A549 (cell line): ENCODE measurements at regions not wholly inside any gene's neighbourhood (a gene's known extent, or its start where the extent isn't known, plus 50 kb on each side); places are given as distances from the start of the nearest gene placed in this dataset.

Source experiments
- ATAC-seq, 2 experiments: fragments of 200-7000 bp in 1 of 2; fragments of >200 bp in 1 of 2; cut with Nextera tagmentation in 1 of 2; cut with Tn5 transposase in 1 of 2; 3 replicates each; pipeline versions ENCODE4 v1.8.0 to v1.9.1; 2018 to 2020; ENCODE audit warnings: mild to moderate bottlenecking in 1 of 2, moderate library complexity in 1 of 2
- CTCF ChIA-PET: fragments of 300-600 bp; sonication (Branson Sonifier 250); formaldehyde crosslinking; extraction: SDS; loops from one replicate; lab custom pipeline; 2021; ENCODE audit warnings: antibody characterized with exemption, inconsistent platforms; lab: Yijun Ruan, JAX
- POLR2A ChIA-PET: fragments of 350-600 bp; formaldehyde crosslinking; extraction: SDS; loops from one replicate; lab custom pipeline; 2021; ENCODE audit warnings: antibody characterized with exemption, inconsistent platforms; lab: Yijun Ruan, JAX
- DNase-seq, 2 experiments: peaks; one replicate each; pipeline versions ENCODE4 v3.0.0 to v3.0.0-alpha.2; 2011 to 2016; ENCODE audit warnings: low read depth in 1 of 2, low spot score in 1 of 2
- FAIRE-seq: peaks from 2 replicates; lab custom pipeline; 2011; peaks lifted over from hg19 to GRCh38; lab: Jason Lieb, UNC
- H3K27ac ChIP-seq, 2 experiments: fragments of >200 bp; sonication (Bioruptor Twin); formaldehyde crosslinking; 3 replicates each; pipeline ENCODE4 v1.5.1; 2016 to 2017
- H3K4me1 ChIP-seq: fragments of >200 bp; sonication (Bioruptor Twin); formaldehyde crosslinking; 3 replicates; pipeline ENCODE4 v1.6.1; 2016
- H3K4me2 ChIP-seq: fragments of >200 bp; sonication (Bioruptor Twin); formaldehyde crosslinking; 3 replicates; pipeline ENCODE4 v1.6.1; 2016
- H3K4me3 ChIP-seq: fragments of >200 bp; sonication (Bioruptor Twin); formaldehyde crosslinking; 3 replicates; pipeline ENCODE4 v1.5.1; 2016
- H3K9me3 ChIP-seq: fragments of >200 bp; sonication (Bioruptor Twin); formaldehyde crosslinking; 3 replicates; pipeline ENCODE4 v1.6.1; 2016
- ATOH8 ChIP-seq: fragments of 250-450 bp; sonication (Bioruptor Pico); IDR thresholded peaks from 2 replicates; pipeline ENCODE4 v1.5.0; 2020; ENCODE audit warnings: low read depth, mild to moderate bottlenecking, moderate library complexity
- BHLHE40 ChIP-seq: IDR thresholded peaks from 2 replicates; pipeline ENCODE4 v1.6.1; 2012; ENCODE audit warnings: low read depth, low read length, inconsistent platforms
- CBX2 ChIP-seq: fragments of 200-600 bp; sonication (generic); IDR thresholded peaks from 2 replicates; pipeline ENCODE4 v1.6.1; 2016; ENCODE audit warnings: low read depth, mild to moderate bottlenecking, borderline replicate concordance
- CBX8 ChIP-seq: fragments of 200-600 bp; sonication (generic); IDR thresholded peaks from 2 replicates; pipeline ENCODE4 v1.6.1; 2016
- CEBPB ChIP-seq, 2 experiments: fragments of >200 bp in 1 of 2; sonication (Bioruptor Twin) in 1 of 2; formaldehyde crosslinking in 1 of 2; IDR thresholded peaks; 2 replicates each; pipeline ENCODE4 v1.6.1; 2012 to 2016
- EP300 ChIP-seq, 2 experiments: fragments of >200 bp; sonication (Bioruptor Twin); formaldehyde crosslinking; IDR thresholded peaks; 2 replicates in 1 of 2; 3 replicates in 1 of 2; pipeline ENCODE4 v1.6.1; 2016 to 2017
- ESRRA ChIP-seq: fragments of 150-350 bp; IDR thresholded peaks from 2 replicates; pipeline ENCODE4 v1.6.1; 2014; ENCODE audit warnings: mild to moderate bottlenecking, low read length, borderline replicate concordance
- FOSL2 ChIP-seq, 2 experiments: fragments of 450-650 bp in 1 of 2; fragments of >200 bp in 1 of 2; sonication (Bioruptor Twin) in 1 of 2; formaldehyde crosslinking; IDR thresholded peaks; 2 replicates each; pipeline versions ENCODE4 v1.5.0 to v1.6.1; 2016 to 2020; ENCODE audit warnings: mild to moderate bottlenecking in 1 of 2, moderate library complexity in 1 of 2
- GATA3 ChIP-seq: IDR thresholded peaks from 2 replicates; pipeline ENCODE4 v1.6.1; 2012; ENCODE audit warnings: borderline replicate concordance
- HDAC2 ChIP-seq: fragments of 200-600 bp; sonication (generic); IDR thresholded peaks from 2 replicates; pipeline ENCODE4 v1.6.1; 2016
- HOXB13 ChIP-seq: fragments of 250-450 bp; sonication (Bioruptor Pico); IDR thresholded peaks from 2 replicates; pipeline ENCODE4 v1.5.0; 2020; ENCODE audit warnings: low read depth, mild to moderate bottlenecking, moderate library complexity
- JUN ChIP-seq, 2 experiments: fragments of >200 bp; sonication (Bioruptor Twin); formaldehyde crosslinking; IDR thresholded peaks; 2 replicates in 1 of 2; 3 replicates in 1 of 2; pipeline ENCODE4 v1.6.1; 2016 to 2017
- MAX ChIP-seq: IDR thresholded peaks from 2 replicates; pipeline ENCODE4 v1.6.1; 2012
- NPAS2 ChIP-seq: fragments of 250-450 bp; sonication (Bioruptor Pico); IDR thresholded peaks from 2 replicates; pipeline ENCODE4 v1.8.0; 2022; ENCODE audit warnings: mild to moderate bottlenecking, moderate library complexity, borderline replicate concordance
- PBX3 ChIP-seq: IDR thresholded peaks from 2 replicates; pipeline ENCODE4 v1.6.1; 2012
- POLR2AphosphoS2 ChIP-seq: conservative IDR thresholded peaks from 2 replicates; pipeline ENCODE4 v1.6.1; 2012; ENCODE audit warnings: low read length, improper control_type of control experiment, inconsistent platforms
- RCOR1 ChIP-seq: fragments of 150-350 bp; IDR thresholded peaks from 2 replicates; pipeline ENCODE4 v1.6.1; 2014; ENCODE audit warnings: antibody characterized with exemption, low read length, low read depth
- TFCP2L1 ChIP-seq: fragments of 250-450 bp; sonication (Bioruptor Pico); IDR thresholded peaks from 2 replicates; pipeline ENCODE4 v1.5.0; 2021; ENCODE audit warnings: mild to moderate bottlenecking
- TP53 ChIP-seq: fragments of 250-450 bp; sonication (Bioruptor Pico); IDR thresholded peaks from 2 replicates; pipeline ENCODE4 v1.5.0; 2021; ENCODE audit warnings: mild to moderate bottlenecking, moderate library complexity
- ZC3H11A ChIP-seq: fragments of 450-650 bp; IDR thresholded peaks from 2 replicates; pipeline ENCODE4 v1.6.1; 2014; ENCODE audit warnings: antibody characterized with exemption, mild to moderate bottlenecking
- WGBS: methylation state at CpG from one replicate; pipeline ENCODE4 v1.1.6; 2017; ENCODE audit errors: missing lambda C conversion rate; 5-methylcytosine and 5-hydroxymethylcytosine counted together
- TF ChIP-seq, protein P1 (sequence below): fragments of 200-600 bp; sonication (generic); IDR thresholded peaks from 2 replicates; pipeline ENCODE4 v1.6.1; 2016; ENCODE audit warnings: antibody characterized with exemption, mild to moderate bottlenecking, moderate library complexity

DNA sequence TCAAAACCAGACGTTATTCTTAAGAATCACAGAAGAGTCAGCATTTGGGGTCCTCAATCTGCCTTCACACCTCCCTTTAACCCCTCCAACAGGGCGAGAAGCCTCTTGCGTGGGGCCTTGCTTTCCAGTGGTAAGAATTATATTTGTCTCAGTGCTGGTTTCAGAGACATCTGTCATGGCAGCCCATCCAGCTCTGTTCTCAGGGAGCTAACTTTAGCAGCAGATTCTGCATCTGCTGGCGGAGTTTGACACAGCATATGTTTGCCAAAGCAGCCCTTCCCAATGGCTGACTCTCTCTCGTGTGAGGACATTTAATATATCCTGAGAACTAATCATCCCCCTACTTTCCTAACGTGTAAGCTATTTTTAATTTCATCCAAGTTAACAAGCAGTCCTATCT lies 91.5 kb upstream of the BCL11A start:
- no peak overlapping the region for H3K27ac ChIP-seq
- CTCF ChIA-PET = interaction anchor here (1.3 to 3.7 kb wide), 3 partner anchors 9 to 63 kb away, joined by 3 to 12 read pairs (median 3); no protein-coding TSS in a partner anchor
- DNase-seq = no peak

GRCh38 chr2:60648191-60648590 lies 94.7 kb upstream of the BCL11A start:
- Histone ChIP-seq H3K27ac (no peak overlapping the region), H3K4me3 (no peak overlapping the region)
- no peak for TF ChIP-seq ESRRA
- TF ChIP-seq, all 56 proteins: peak for 0
- 17% methylated on average over 5 of the region's 5 CpGs for WGBS
- ATAC-seq (no peak), DNase-seq (no peak), FAIRE-seq (no peak)
- H3K9me3 ChIP-seq = no peaks in the 10 kb centered on the region
- CTCF ChIA-PET = interaction anchor here (0.5 to 3.7 kb wide), 5 partner anchors 11 to 89 kb away, joined by 3 to 12 read pairs (median 3); no protein-coding TSS in a partner anchor
- H3K4me2 ChIP-seq = no peak overlapping the region
- no peaks in the 10 kb centered on the region for H3K4me1 ChIP-seq
- POLR2A ChIA-PET = no interaction called here

More for the DNA sequence above, 91.5 kb upstream of the BCL11A start:
- FAIRE-seq (no peak), ATAC-seq (no peak)
- H3K9me3 ChIP-seq = no peaks in the 10 kb centered on the region
- 25% methylated on average over 6 of the region's 6 CpGs for WGBS
- POLR2A ChIA-PET = no interaction called here
- TF ChIP-seq PBX3 = no peak
- no peak for TF ChIP-seq TP53 (CRISPR knock-in tag)
- TF ChIP-seq BHLHE40 = no peak
- TF ChIP-seq TFCP2L1 (CRISPR knock-in tag) = no peak
- TF ChIP-seq CBX2 = no peak
- TF ChIP-seq, protein P1, sequence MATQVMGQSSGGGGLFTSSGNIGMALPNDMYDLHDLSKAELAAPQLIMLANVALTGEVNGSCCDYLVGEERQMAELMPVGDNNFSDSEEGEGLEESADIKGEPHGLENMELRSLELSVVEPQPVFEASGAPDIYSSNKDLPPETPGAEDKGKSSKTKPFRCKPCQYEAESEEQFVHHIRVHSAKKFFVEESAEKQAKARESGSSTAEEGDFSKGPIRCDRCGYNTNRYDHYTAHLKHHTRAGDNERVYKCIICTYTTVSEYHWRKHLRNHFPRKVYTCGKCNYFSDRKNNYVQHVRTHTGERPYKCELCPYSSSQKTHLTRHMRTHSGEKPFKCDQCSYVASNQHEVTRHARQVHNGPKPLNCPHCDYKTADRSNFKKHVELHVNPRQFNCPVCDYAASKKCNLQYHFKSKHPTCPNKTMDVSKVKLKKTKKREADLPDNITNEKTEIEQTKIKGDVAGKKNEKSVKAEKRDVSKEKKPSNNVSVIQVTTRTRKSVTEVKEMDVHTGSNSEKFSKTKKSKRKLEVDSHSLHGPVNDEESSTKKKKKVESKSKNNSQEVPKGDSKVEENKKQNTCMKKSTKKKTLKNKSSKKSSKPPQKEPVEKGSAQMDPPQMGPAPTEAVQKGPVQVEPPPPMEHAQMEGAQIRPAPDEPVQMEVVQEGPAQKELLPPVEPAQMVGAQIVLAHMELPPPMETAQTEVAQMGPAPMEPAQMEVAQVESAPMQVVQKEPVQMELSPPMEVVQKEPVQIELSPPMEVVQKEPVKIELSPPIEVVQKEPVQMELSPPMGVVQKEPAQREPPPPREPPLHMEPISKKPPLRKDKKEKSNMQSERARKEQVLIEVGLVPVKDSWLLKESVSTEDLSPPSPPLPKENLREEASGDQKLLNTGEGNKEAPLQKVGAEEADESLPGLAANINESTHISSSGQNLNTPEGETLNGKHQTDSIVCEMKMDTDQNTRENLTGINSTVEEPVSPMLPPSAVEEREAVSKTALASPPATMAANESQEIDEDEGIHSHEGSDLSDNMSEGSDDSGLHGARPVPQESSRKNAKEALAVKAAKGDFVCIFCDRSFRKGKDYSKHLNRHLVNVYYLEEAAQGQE = no peak
- no peak for TF ChIP-seq NPAS2 (CRISPR knock-in tag)
- no peak for TF ChIP-seq EP300 (IDR thresholded peaks at IDR 0.05)
- TF ChIP-seq CEBPB (IDR thresholded peaks at IDR 0.05) = no peak
- no peak for TF ChIP-seq ZC3H11A
- no peak for TF ChIP-seq JUN (IDR thresholded peaks at IDR 0.05)
- no peak for TF ChIP-seq HOXB13 (CRISPR knock-in tag)
- no peak for TF ChIP-seq HDAC2
- TF ChIP-seq ATOH8 (CRISPR knock-in tag) = no peak
- TF ChIP-seq GATA3 = no peak
- no peak for TF ChIP-seq POLR2AphosphoS2
- TF ChIP-seq FOSL2 (IDR thresholded peaks at IDR 0.05) = no peak
- TF ChIP-seq FOSL2 (CRISPR knock-in tag; IDR thresholded peaks at IDR 0.05) = no peak
- no peak for TF ChIP-seq RCOR1
- TF ChIP-seq MAX = no peak
- TF ChIP-seq CBX8 = no peak
- TF ChIP-seq, all 56 proteins: peak for 0
- Histone ChIP-seq H3K4me3 (no peak overlapping the region), H3K4me2 (no peak overlapping the region), H3K4me1 (no peaks in the 10 kb centered on the region)
